ENCODE measurements at regions not wholly inside any gene's neighbourhood (a gene's known extent, or its start where the extent isn't known, plus 50 kb on each side); places are given as distances from the start of the nearest gene placed in this dataset.
"Not testable (repeated sequence)": the region's sequence is repeated elsewhere in the genome, so short reads cannot be mapped to it uniquely, and the experiment has no call there.

DNA sequence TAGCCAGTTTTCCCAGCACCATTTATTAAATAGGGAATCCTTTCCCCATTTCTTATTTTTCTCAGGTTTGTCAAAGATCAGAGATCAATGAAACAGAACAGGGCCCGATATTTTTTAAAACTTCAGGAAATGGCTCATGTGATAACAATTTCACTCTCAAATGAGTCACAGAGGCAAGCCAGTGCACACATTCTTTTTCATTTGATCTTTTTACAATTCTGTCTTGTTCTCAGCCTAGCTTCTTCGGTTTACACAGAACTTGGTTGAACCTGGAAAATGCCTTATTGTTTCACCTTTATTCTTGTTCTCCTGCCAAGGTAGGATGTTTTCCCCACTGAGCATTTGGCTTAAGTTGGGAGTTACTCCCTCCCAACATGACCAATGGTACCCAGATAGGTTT, 258.9 kb downstream of the COL12A1 start:
- no peak for DNase-seq

DNA sequence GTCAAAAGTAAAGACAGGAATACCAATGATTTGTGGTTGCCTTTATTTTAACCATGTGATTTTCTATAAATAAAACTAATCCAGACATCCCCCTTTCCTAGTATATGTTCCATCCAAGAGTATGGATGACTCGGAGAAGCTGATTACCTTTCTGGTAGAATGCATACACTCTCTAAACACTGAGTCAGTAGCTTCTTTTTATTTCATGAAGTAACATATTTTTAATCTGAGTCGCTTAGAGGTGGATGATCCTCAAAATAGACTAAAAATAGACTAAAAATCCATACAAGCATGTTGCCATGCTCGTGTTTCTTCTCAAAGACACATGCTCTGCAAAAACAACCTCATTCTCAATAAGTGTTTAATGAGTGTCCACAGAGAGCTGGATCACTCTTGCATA, 263.7 kb downstream of the COL12A1 start:
- DNase-seq: no peak

DNA sequence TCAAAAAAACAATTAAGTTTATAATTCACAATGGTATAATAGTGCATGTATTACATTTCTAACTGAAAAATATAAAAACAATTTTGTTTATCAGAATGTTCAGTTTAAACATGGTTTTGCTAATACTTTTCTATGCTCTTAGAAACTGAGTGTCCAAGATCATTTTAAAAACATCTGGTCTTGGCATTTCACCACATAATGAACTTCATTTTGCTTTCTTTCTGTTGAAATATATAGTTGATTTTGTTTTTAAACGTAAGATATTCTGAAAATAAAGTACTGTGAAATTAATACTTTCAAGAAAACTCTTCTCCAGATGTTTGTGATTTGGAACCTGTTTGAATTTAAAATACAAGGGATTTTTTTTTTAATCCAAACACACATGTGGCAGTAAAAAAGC, 264.4 kb downstream of the COL12A1 start:
- no peak for DNase-seq

DNA sequence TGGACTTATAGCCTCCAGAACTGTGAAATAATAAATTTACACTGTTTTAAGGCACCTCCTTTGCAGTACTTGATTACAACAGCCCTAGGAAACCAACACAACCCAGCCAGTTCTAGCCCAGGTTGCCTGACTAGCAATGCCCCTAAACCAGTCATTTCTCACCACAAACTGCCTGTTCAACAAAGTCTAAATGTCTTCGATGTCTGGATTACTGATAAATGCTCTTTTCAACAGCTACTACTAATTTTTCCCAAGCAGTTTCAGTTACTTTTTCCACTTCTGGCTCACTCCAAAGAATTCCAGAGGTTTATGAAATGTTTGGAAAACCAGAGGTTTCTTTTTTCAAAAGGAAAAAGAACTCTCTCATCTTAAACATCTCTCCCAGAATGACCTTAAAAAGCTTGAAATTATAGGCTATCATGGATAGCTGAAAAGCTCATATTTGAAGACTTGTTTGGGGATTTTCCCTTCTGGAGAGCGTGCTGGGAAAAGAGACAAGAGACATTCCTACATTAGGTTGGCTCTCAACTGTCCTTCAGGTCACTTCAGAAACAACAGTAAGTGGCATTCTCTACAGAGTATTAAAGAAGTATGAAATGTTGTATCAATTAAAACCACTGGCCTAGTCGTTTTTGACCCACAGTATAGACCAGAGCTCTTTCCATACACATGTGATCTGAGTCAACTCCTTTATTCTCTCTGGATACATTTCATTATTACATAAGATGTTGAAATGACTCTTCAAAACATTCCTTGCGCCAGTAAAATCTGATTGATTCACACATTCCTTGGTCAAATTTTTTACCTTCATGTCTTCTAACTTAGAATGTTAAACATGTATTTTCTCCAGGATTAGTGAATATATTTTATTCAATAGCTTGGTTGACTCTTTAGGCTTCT, 265.9 kb downstream of the COL12A1 start:
- DNase-seq: no peak

DNA sequence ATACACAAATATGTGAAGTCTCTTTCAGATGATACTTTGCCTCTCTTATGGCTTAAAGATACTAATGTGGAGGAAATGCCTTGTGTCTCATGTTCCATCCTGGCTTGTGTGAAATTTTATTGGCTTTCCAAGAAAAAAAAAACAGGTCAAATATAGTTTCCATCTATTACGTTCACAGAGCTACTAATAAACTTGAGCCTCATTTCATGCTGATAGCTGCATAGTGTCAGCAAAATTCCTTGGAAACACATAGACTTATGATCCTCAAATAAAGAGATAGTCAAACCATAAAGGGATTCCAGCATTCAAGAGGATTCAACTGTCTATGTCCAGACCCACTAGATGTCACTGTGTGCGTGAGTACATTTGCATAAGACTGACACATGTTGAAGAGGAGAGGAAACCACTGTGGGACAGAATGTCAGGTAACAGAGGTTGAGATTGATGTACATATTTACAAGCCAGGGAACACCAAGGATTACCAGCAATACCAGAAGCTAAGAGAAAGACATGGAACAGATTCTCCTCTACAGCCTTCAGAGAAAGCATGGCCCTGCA, 266.6 kb downstream of the COL12A1 start:
- DNase-seq: no peak

DNA sequence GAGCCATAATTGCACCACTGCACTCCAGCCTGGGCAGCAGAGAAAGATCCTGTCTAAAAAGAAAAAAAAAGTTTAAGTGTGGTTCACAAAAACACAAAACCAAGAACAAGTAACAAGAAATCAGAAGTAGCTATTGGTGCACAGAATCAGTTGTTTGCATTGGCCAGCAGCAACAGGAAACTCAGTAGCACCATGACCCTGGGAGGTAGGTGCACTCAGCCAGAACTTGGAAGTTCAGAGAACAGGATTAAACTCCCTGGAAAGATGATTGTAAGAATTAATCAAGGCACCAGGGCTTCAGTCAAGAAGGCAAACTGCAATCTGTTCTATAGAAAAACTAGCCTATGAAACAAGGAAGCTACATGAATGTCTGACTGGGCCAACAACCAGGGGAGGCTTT, 267.9 kb downstream of the COL12A1 start:
- DNase-seq: no peak

DNA sequence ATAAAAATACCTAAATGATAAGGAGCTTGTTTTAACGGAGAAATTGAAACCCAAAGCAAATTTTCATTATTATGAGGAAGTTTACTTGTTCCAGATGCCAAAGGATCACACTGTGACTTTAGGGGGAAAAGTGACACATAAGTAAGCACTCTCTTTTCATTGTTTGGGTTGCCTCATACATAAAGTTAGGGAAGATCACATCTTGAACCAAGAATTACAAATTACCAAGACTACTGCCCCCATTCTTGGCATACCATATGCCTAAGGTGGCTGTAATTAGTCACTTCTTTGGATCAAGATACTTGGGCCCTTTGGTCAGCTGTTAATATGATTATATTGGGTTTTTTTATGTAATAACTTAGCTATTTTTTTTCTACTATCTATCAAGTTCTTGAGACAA, 269.0 kb downstream of the COL12A1 start:
- no peak for DNase-seq

DNA sequence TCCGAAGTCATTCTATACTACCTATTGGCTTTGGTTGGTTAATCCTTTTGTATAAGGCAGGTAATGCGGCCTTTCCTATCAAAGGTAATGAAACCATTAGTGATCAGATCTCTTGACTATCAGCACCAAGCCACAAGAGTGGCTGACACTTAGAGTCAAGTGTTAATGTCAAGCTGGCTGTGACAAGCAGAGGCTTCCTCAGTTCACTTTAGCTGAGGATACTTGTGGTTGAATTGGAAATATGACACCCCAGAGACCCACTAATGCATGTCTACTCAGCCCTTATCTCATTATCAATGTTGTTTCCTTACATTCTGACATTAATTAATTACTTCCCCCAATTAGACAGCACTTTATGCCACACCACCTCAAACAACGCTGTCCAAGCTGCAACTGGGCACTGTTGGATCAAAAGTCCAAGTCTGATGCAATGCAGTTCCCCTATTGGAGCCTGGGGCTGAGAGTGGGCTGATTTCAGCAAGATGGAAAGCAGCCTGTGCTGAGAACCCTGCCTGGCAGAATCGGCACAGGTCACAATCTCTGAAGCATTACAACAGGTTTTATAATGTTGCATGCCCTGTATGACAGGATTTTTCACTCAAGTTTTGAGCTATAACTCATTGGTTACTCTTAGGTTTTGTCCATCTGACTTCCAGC, 273.5 kb downstream of the COL12A1 start:
- no peak for DNase-seq

DNA sequence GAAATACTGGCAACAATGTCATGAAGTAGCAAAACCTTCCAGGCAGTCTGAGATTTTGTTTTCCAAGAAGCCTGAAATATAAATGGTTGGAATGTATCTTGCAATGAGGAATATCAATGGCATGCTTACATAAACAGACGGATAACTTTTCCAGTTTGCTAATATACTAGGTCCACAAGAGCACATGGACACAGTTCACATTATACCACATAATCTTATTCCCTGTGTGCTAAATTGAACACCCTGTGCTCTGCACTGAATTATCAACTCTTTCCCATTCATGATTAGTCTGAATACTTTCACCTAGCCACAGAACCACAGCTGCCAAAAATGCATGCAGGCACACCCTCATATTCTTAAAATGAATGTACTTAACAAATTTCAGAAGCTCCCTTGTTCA, 274.3 kb downstream of the COL12A1 start:
- no peak for DNase-seq

DNA sequence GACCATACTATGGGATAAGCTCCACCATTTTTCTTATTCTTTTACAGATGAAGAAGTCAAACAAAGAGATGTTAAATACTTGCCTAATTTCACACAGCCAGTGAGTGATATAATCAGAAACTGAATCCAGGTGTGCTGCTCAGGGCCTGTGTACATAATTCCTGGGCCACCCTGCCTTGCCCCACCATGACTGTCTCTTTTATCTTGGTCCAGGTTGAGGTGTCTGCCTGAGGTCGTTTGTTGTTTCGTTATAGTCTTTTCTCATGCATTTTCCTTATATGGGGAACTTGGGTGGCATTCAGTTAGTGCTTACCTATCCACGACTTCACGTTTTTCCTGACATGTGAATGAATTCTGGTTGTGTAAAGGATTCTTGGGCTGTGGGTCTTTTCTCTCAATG, 277.6 kb downstream of the COL12A1 start:
- DNase-seq: no peak

DNA sequence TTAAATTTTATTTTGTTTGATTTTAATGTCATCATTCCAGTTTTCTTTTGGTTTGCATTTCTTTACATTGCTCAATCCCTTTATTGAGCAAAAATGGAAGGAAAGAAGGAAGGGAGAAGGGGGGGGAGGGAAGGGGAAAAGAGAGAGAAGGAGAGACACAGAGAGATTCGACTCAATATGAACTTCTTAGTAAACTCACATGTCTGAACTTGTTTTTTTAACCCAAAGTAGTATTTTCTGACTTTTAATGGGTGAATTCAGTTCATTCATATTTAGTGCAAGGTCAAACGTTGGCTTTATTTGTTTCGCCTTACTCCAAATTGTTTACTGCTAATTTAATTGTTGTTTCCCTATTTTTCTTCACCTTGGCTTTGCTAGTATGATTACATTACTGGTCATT, 278.6 kb downstream of the COL12A1 start:
- no peak for DNase-seq

DNA sequence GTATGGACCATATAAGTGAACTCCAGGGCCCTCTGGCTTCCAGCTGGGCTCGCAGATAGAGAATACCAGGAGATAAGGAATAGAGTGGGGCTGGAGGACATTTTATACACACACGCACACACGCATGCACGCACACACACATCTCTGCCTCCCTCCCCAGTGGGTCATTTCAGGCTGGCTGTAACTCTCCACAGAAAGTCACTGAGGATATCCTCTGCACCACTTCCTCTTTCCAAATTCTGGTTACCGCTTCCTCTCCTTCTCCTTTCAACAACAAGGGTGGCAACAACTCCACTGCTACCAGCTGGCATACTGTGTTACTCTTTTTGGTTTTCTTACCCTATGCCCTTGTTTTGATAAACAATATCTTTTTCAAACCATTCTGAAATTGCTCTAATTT, 280.2 kb downstream of the COL12A1 start:
- no peak for DNase-seq

DNA sequence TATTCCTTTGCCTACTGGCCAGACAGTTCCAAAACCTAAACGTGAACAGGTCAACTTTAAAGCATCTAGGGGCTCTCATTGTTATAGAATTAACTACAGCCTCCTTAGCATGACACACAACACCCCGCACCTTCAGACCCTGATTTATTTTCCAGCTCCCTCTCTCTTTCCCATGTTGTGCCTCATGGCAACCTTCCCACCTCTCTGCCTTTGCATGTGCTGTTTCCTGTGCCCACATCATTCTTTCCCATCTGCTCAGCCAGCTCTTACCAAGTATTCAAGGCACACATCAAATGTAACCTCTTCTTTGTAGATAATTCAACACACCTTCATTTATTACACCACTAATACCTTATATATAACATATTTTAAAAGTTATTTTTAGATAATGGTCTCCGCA, 291.0 kb downstream of the COL12A1 start:
- no peak for DNase-seq

DNA sequence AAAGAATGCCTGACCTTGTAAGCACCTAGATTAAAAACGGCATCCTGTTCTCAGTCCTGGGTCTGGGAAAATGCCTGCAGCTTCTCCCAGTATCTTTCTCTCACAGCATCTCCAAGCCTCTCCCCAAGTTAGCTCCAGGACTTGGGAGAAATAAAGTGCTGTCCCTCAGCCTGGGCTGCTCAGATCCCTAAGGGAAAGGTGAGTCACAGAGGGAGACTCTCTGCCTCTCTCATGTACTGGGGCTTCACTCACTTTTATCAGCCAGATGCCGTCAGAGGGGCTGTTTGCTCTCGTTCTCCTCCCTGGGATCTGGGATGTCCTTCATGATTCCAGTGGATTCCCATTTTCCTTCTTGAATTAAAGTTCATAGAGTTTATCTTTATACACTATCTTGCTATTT, 293.6 kb downstream of the COL12A1 start:
- DNase-seq: no peak

DNA sequence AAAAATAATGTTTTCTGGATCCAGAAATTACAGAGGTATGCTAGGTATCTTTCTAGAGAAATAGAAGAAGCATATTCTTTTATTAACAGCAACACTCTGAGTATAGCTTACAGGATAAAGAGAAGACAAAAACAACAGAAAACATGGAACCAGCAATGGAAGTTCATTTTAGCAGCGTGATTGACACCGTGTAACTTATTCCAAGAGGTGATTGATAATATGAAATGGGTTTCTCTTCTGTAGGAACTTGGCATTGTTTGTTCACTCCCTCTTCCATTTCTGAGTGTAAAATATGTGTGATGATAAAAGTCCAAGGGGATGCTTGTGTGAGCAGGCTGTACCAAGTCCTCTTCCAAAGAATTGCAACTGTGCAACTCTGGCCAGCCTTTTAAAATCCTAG, 303.0 kb downstream of the COL12A1 start:
- DNase-seq: no peak

DNA sequence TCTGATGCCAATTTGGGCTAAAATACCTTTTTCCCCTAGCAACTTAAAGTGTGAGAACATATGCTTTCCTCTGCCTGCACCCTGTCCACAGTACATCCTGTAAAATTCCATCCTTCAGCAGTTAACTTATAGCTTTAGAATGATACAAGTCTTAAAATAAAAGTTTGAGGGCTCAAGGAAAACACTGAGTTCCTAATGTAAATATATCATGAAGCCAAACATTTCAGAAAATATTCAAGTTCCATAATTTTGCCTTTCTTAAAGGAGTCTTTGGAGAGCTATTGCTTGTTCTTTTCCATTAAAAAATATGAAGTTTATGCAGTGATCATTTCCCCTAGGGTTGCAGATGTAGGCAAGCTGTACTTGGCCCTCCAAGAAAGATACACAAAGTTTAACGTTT, 303.8 kb downstream of the COL12A1 start:
- no peak for DNase-seq

DNA sequence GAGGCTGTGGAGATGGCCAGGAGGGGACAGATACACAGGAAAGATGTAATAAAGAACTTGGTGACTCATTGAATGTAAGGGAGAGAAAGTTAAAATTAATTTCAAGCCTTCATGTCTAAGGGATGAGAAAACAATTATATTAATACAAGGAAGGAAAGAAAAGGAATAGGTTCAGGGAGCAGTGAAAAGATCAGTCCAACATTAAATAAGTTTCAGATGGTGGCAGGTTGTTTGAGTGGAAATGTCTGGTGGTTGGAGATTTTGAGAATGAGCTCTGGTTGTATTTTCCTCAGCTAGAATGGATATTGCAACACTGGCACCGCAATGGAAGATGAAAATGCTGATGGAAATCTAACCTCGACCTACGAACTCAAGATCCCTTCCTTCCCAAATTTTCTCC, 304.3 kb downstream of the COL12A1 start:
- DNase-seq: no peak

DNA sequence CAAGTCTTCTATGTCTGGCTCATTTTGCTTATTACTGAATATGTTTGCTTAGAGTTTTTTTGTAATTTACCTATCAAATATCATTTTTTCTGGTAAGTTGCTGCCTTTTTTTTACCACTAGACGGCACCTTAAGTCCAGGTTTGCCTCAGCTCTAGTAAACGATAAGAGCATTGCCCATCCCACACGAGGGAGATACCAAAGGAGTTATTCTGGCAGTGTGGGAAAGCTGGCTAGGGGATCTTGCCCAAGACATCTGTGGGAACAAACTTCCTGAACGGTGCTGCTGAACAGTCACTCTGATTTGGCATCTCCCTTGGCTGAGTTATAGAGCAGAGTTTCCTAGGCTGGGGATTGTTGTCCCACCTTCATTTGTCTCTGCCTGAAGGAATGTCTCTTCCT, 306.4 kb downstream of the COL12A1 start:
- no peak for DNase-seq

DNA sequence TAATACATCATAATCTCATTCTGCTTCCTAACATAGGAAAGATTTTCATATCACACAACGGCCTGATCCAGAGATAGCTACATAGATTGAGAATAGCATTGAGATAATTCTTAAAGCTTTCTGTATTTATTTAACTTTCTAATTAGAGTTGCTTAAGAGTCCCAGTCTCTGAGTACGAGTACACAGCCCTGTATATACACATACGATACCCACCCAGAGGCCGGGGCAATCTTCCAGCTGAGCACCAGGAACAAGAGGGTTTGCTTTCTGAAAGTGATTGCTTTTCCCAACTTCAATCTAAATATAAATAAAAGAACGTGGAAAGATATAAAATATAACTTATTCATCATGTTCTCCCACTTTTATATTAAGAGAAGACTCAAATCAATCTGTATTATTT, 313.8 kb downstream of the COL12A1 start:
- DNase-seq: no peak

DNA sequence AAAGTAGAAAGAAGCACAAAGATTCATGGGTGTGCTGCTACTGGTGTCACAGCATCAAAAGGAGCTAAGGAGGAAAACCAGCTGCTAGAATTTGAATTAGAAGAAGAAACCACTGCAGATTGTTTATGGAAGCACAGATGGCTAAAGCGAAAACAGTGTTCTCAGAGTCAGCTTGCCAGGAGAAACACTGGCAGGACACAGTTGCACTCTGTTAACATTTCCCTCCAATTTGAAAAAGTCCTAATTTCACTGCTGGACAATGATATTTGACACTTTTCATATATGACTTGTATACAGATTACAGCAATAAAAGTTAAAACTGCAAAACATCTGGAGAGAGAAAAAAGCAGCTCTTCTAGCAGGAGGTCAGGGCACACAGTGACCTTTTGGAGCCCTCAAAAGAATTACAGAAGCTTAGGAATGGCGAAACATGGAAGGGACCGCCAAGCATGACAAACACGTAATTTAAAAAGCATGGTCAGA, 314.5 kb downstream of the COL12A1 start:
- DNase-seq: no peak

DNA sequence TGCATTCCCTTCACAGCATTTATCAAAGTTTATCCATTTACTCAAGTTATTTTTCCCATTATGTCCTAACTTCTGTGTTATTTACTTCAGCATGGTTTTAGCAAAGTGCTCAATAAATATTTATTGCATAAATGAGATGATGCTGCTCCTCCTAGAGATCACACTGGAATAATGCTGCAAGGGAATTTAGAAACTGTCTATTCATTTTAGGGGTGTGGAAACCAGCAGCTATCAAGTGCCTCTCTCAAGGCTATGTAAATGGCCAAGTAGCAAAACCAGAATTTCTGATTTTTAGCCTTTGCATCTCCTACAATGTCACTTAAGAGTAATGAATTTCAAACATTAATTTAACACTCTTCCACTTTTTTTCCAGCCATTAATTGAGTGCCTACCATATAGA, 316.2 kb downstream of the COL12A1 start:
- no peak for DNase-seq

DNA sequence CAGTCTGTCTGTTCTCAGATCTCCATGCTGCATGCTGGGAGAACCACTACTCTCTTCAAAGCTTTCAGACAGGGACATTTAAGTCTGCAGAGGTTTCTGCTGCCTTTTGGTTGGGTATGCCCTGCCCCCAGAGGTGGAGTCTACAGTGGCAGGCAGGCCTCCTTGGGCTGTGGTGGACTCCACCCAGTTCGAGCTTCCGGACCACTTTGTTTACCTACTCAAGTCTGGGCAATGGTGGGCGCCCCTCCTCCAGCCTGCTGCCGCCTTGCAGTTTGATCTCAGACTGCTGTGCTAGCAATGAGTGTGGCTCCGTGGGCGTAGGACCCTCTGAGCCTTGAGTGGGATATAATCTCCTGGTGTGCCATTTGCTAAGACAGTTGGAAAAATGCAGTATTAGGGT, 317.1 kb downstream of the COL12A1 start:
- not testable (repeated sequence) for DNase-seq

DNA sequence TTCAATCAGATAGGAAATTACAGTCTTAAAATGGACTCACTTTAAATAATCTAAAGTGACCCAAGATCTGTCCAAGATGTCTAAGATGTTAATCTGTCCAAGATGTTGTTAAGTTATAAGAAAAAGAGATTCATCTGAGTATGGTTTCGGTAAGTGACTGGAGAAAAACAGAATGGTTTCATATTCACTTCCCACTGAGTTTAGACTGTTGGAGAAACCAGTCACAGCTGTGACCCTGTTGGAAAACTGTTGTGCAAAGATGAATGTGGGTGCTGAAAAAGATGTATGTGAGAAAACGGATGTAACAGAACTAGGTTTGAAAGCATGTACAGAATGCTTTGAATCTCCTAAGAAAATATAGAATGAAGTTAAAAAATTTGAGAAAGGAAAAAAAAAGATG, 325.9 kb downstream of the COL12A1 start:
- DNase-seq: no peak

DNA sequence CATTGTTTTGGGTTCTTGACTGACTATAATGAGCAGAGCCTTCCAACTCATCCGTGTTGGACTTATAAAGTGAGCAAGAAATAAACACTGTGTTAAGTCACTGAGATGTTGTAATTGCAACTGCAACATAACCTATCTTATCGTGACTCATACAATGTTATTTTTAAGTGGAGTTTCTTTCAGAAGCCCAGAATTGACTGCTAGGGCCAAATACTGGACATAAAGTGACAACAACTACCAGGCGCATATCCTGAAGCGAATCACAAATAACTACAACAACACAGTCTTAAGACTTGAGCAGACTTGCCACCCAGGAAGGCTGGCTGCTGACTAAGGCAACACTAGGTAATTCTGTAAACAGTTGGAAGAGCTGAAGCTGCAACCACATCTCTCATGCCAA, 326.6 kb downstream of the COL12A1 start:
- DNase-seq: no peak

Measured in NCI-H774 (cell line).